ENCODE measurements at regions not wholly inside any gene's neighbourhood (a gene's known extent, or its start where the extent isn't known, plus 50 kb on each side); places are given as distances from the start of the nearest gene placed in this dataset.
"Not testable (repeated sequence)": the region's sequence is repeated elsewhere in the genome, so short reads cannot be mapped to it uniquely, and the experiment has no call there.

- no peak for TF ChIP-seq CTCF (conservative IDR thresholded peaks at IDR 0.05)
These were observed 181.9 kb downstream of the MREG start for GRCh38 chr2:215831296-215831913.

GRCh38 chr2:215830304-215830703 lies 183.0 kb downstream of the MREG start:
- no peak overlapping the region for H3K27ac ChIP-seq
- no peak for TF ChIP-seq CTCF (conservative IDR thresholded peaks at IDR 0.05)

More at GRCh38 chr2:215831296-215831913, 181.9 kb downstream of the MREG start:
- H3K27ac ChIP-seq = no peak overlapping the region; the same call in 1 of the 2 replicates

- H3K27ac ChIP-seq = no peak overlapping the region
These were observed 184.1 kb downstream of the MREG start for GRCh38 chr2:215829261-215829660.

GRCh38 chr2:215828528-215829184 lies 184.7 kb downstream of the MREG start:
- peak; percentile 84 for TF ChIP-seq CTCF (conservative IDR thresholded peaks at IDR 0.05)
- no peak overlapping the region for H3K27ac ChIP-seq

More at GRCh38 chr2:215829261-215829660, 184.1 kb downstream of the MREG start:
- TF ChIP-seq CTCF (conservative IDR thresholded peaks at IDR 0.05) = no peak

GRCh38 chr2:215826838-215827441 lies 186.4 kb downstream of the MREG start:
- TF ChIP-seq CTCF (conservative IDR thresholded peaks at IDR 0.05) = no peak
- H3K27ac ChIP-seq = no peak overlapping the region

GRCh38 chr2:215826376-215826775 lies 187.0 kb downstream of the MREG start:
- TF ChIP-seq CTCF (conservative IDR thresholded peaks at IDR 0.05) = no peak
- no peak overlapping the region for H3K27ac ChIP-seq

- no peak overlapping the region for H3K27ac ChIP-seq
- no peak for TF ChIP-seq CTCF (conservative IDR thresholded peaks at IDR 0.05)
These were observed 187.6 kb downstream of the MREG start for GRCh38 chr2:215825707-215826106.

GRCh38 chr2:215821298-215821697 lies 192.1 kb downstream of the MREG start:
- H3K27ac ChIP-seq = not testable (repeated sequence)

- H3K27ac ChIP-seq = not testable (repeated sequence)
These were observed 193.6 kb downstream of the MREG start for GRCh38 chr2:215819713-215820112.

Measured in VCaP (cell line).